Osteocyte (in vitro differentiated cells): ENCODE measurements at regions not wholly inside any gene's neighbourhood (a gene's known extent, or its start where the extent isn't known, plus 50 kb on each side); places are given as distances from the start of the nearest gene placed in this dataset.

Experiments
- DNase-seq: peaks from one replicate; pipeline ENCODE4 v3.0.0; 2021; ENCODE audit warnings: mixed read lengths; ENCODE audit not compliant: unreplicated experiment; ENCODE audit errors: extremely low spot score
- H3K27ac Mint-ChIP-seq: one replicate; pipeline ENCODE4 v1.8.0; 2021; ENCODE audit warnings: mild to moderate bottlenecking, mixed read lengths; ENCODE audit not compliant: unreplicated experiment
- H3K27me3 Mint-ChIP-seq: one replicate; pipeline ENCODE4 v1.8.0; 2021; ENCODE audit warnings: mixed read lengths; ENCODE audit not compliant: unreplicated experiment
- H3K36me3 Mint-ChIP-seq: one replicate; pipeline ENCODE4 v1.8.0; 2021; ENCODE audit warnings: mixed read lengths; ENCODE audit not compliant: unreplicated experiment
- H3K4me1 Mint-ChIP-seq: one replicate; pipeline ENCODE4 v1.8.0; 2021; ENCODE audit warnings: mixed read lengths; ENCODE audit not compliant: unreplicated experiment
- H3K4me3 Mint-ChIP-seq: one replicate; pipeline ENCODE4 v1.8.0; 2021; ENCODE audit warnings: mild to moderate bottlenecking, moderate library complexity, mixed read lengths; ENCODE audit not compliant: unreplicated experiment
- H3K9me3 Mint-ChIP-seq: one replicate; pipeline ENCODE4 v1.8.0; 2021; ENCODE audit warnings: mixed read lengths; ENCODE audit not compliant: unreplicated experiment
- TF ChIP-seq, protein P1 (sequence below): fragments of 200-600 bp; sonication (generic); IDR thresholded peaks from 2 replicates; pipeline ENCODE4 v1.5.0; 2021; ENCODE audit warnings: antibody characterized with exemption, mild to moderate bottlenecking, moderate library complexity

- no peak for DNase-seq
- Mint-ChIP-seq H3K27me3 (no peaks in the 10 kb centered on the region), H3K4me3 (no peak overlapping the region), H3K36me3 (no peaks in the 10 kb centered on the region), H3K4me1 (peaks cover 49% of the 10 kb centered on the region), H3K27ac (no peak overlapping the region), H3K9me3 (no peaks in the 10 kb centered on the region)
- TF ChIP-seq, protein P1, sequence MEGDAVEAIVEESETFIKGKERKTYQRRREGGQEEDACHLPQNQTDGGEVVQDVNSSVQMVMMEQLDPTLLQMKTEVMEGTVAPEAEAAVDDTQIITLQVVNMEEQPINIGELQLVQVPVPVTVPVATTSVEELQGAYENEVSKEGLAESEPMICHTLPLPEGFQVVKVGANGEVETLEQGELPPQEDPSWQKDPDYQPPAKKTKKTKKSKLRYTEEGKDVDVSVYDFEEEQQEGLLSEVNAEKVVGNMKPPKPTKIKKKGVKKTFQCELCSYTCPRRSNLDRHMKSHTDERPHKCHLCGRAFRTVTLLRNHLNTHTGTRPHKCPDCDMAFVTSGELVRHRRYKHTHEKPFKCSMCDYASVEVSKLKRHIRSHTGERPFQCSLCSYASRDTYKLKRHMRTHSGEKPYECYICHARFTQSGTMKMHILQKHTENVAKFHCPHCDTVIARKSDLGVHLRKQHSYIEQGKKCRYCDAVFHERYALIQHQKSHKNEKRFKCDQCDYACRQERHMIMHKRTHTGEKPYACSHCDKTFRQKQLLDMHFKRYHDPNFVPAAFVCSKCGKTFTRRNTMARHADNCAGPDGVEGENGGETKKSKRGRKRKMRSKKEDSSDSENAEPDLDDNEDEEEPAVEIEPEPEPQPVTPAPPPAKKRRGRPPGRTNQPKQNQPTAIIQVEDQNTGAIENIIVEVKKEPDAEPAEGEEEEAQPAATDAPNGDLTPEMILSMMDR = no peak
Measured at GRCh38 chr21:16424331-16424751, 694.6 kb downstream of the USP25 start.

DNA sequence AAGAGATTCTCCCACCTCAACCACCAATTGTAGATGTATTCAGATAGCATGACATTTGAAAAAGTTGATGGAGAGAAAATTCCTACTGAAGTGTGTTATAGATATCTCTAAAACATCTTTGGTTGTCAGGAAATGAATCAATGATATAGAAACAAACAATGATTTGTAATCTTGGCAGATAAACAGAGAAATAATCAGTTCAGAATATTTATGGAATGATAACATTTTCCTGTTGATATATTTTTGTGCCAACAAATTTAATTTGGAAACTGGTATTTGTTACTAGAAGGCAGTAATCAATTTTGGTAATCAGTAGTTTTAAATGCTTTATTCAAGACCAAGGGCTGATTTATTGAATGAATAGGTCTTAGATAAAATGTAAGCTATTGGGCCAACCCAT lies 695.6 kb downstream of the USP25 start:
- Mint-ChIP-seq H3K4me3 (no peak overlapping the region), H3K36me3 (no peaks in the 10 kb centered on the region), H3K27ac (no peak overlapping the region), H3K27me3 (no peaks in the 10 kb centered on the region), H3K9me3 (no peaks in the 10 kb centered on the region), H3K4me1 (peaks cover 38% of the 10 kb centered on the region)
- TF ChIP-seq, protein P1 = no peak
- no peak for DNase-seq

DNA sequence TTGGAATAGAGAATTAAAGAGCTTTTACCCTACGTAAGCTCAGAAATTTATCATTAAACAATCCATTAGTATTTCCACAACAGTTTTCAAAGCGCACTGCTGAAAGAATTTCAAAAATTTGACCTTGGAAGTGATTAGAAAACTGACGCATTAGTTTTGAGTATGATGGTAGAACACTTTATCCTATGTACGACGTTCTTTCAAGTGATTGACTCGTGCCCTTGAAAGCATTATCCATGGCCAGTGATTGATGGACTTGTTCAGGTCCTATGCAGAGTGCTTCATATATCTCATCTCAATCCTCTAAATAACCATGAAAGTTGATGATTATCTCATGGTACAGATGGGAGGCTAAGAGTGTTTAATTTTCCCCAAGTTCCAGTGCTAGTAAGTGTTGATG lies 697.2 kb downstream of the USP25 start:
- Mint-ChIP-seq H3K9me3 (no peaks in the 10 kb centered on the region), H3K4me1 (peaks cover 38% of the 10 kb centered on the region), H3K4me3 (no peak overlapping the region), H3K27me3 (no peaks in the 10 kb centered on the region), H3K27ac (no peak overlapping the region), H3K36me3 (no peaks in the 10 kb centered on the region)
- TF ChIP-seq, protein P1 = no peak
- no peak for DNase-seq

GRCh38 chr21:16427587-16428087 lies 697.9 kb downstream of the USP25 start:
- no peak for DNase-seq
- Mint-ChIP-seq H3K4me3 (no peak overlapping the region), H3K36me3 (no peaks in the 10 kb centered on the region), H3K27ac (no peak overlapping the region), H3K27me3 (no peaks in the 10 kb centered on the region), H3K4me1 (peaks cover 34% of the 10 kb centered on the region), H3K9me3 (no peaks in the 10 kb centered on the region)
- TF ChIP-seq, protein P1 = no peak

GRCh38 chr21:16437586-16437985 lies 707.8 kb downstream of the USP25 start:
- Mint-ChIP-seq H3K4me3 (no peak overlapping the region), H3K9me3 (no peaks in the 10 kb centered on the region), H3K36me3 (peaks cover 19% of the 10 kb centered on the region), H3K27ac (no peak overlapping the region), H3K4me1 (peaks cover 45% of the 10 kb centered on the region), H3K27me3 (no peaks in the 10 kb centered on the region)
- DNase-seq = no peak
- TF ChIP-seq, protein P1 = no peak
